ENCODE measurements at regions not wholly inside any gene's neighbourhood (a gene's known extent, or its start where the extent isn't known, plus 50 kb on each side); places are given as distances from the start of the nearest gene placed in this dataset.

- Mint-ChIP-seq H3K4me3 (no peak overlapping the region), H3K27ac (no peak overlapping the region), H3K9me3 (peaks cover 4 to 9% of the 10 kb centered on the region in 2 donors), H3K27me3 (no peaks in the 10 kb centered on the region), H3K36me3 (ENCODE audit: insufficient read depth) (no peaks in the 10 kb centered on the region), H3K4me1 (ENCODE audit: low read depth in 2 of 2) (no peaks in the 10 kb centered on the region)
- no peak for DNase-seq
- ATAC-seq (replicated peaks): no peak
Observed at GRCh38 chr5:125150041-125150669, 403.7 kb upstream of the ZNF608 start.

- no peak overlapping the region for H3K27ac Mint-ChIP-seq
- no peaks in the 10 kb centered on the region for H3K27me3 Mint-ChIP-seq
- ATAC-seq (replicated peaks) (no peak), DNase-seq (no peak)
- no peaks in the 10 kb centered on the region for H3K36me3 Mint-ChIP-seq (ENCODE audit: insufficient read depth)
- H3K4me1 Mint-ChIP-seq (ENCODE audit: low read depth in 2 of 2): no peaks in the 10 kb centered on the region
- H3K4me3 Mint-ChIP-seq: no peak overlapping the region
- H3K9me3 Mint-ChIP-seq: peaks cover 4 to 9% of the 10 kb centered on the region in 2 donors
Observed at GRCh38 chr5:125151150-125151900, 404.9 kb upstream of the ZNF608 start.

DNA sequence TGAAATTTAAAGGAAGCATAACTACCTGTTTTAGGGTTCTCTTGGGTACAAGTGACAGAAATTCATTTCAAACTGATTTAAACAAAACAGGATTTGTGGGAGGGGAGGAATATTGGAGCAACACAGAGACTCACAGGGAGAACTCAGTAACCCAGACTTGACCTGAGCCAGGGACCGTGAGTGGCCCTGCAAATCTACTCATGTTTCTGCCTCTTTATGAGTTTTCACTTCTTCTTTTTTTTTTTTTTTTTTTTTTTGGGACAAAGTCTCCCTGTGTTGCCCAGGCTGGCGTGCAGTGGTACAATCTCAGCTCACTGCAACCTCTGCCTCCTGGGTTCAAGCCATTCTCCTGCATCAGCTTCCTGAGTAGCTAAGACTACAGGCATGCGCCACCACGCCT lies 405.6 kb upstream of the ZNF608 start:
- H3K27ac Mint-ChIP-seq: no peak overlapping the region
- ATAC-seq (replicated peaks) (no peak), DNase-seq (no peak)
- H3K9me3 Mint-ChIP-seq: peaks cover 4 to 9% of the 10 kb centered on the region in 2 donors
- H3K36me3 Mint-ChIP-seq (ENCODE audit: insufficient read depth): no peaks in the 10 kb centered on the region
- no peaks in the 10 kb centered on the region for H3K4me1 Mint-ChIP-seq (ENCODE audit: low read depth in 2 of 2)
- no peaks in the 10 kb centered on the region for H3K27me3 Mint-ChIP-seq
- no peak overlapping the region for H3K4me3 Mint-ChIP-seq

GRCh38 chr5:125152461-125153189 lies 406.2 kb upstream of the ZNF608 start:
- no peaks in the 10 kb centered on the region for H3K27me3 Mint-ChIP-seq
- DNase-seq (no peak), ATAC-seq (replicated peaks) (no peak)
- no peak overlapping the region for H3K27ac Mint-ChIP-seq
- peaks cover 4 to 9% of the 10 kb centered on the region in 2 donors for H3K9me3 Mint-ChIP-seq
- H3K4me3 Mint-ChIP-seq: no peak overlapping the region
- no peaks in the 10 kb centered on the region for H3K36me3 Mint-ChIP-seq (ENCODE audit: insufficient read depth)
- no peaks in the 10 kb centered on the region for H3K4me1 Mint-ChIP-seq (ENCODE audit: low read depth in 2 of 2)

GRCh38 chr5:125153231-125153630 lies 406.8 kb upstream of the ZNF608 start:
- DNase-seq (no peak), ATAC-seq (replicated peaks) (no peak)
- H3K27ac Mint-ChIP-seq: no peak overlapping the region
- no peaks in the 10 kb centered on the region for H3K4me1 Mint-ChIP-seq (ENCODE audit: low read depth in 2 of 2)
- H3K4me3 Mint-ChIP-seq: no peak overlapping the region
- H3K9me3 Mint-ChIP-seq: peaks cover 4 to 10% of the 10 kb centered on the region in 2 donors
- no peaks in the 10 kb centered on the region for H3K27me3 Mint-ChIP-seq
- no peaks in the 10 kb centered on the region for H3K36me3 Mint-ChIP-seq (ENCODE audit: insufficient read depth)

- H3K27me3 Mint-ChIP-seq: no peaks in the 10 kb centered on the region
- ATAC-seq (replicated peaks): no peak
- H3K9me3 Mint-ChIP-seq: peaks cover 4 to 7% of the 10 kb centered on the region in 2 donors
- H3K4me1 Mint-ChIP-seq (ENCODE audit: low read depth in 2 of 2): no peaks in the 10 kb centered on the region
- H3K27ac Mint-ChIP-seq: no peak overlapping the region
- H3K4me3 Mint-ChIP-seq: no peak overlapping the region
- no peaks in the 10 kb centered on the region for H3K36me3 Mint-ChIP-seq (ENCODE audit: insufficient read depth)
- no peak for DNase-seq
Observed at GRCh38 chr5:125154301-125155110, 408.1 kb upstream of the ZNF608 start.

DNA sequence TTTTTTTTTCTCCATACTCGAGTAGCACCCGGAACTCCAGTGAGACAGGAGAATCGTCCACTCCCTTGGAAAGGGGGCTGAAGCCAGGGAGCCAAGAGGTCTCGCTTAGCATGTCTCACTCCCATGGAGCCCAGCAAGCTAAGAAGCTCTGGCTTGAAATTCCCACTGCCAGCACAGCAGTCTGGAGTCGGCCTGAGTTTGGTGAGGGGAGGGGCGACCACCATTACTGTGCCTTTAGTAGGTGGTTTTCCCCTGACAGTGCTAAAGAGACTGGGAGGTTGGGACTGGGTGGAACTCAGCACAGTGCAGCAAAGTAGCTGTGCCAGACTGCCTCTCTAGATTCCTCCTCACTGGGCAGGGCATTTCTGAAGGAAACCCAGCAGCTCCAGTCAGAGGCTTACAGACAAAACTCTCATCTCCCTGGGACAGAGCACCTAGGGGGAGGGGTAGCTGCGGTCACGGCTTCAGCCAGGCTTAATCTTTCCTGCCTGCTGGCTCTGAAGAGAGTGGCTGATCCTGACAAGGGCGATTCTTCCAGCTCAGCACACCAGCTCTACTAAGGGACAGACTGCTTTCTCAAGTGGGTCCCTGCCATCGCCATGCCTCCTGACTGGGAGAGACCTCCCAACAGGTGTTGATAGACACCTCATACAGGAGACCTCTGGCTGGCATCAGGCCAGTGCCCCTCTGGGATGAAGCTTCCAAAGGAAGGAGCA lies 414.5 kb upstream of the ZNF608 start:
- Mint-ChIP-seq H3K27me3 (no peaks in the 10 kb centered on the region), H3K4me3 (no peak overlapping the region), H3K36me3 (ENCODE audit: insufficient read depth) (no peaks in the 10 kb centered on the region), H3K9me3 (peaks cover 0 to 19% of the 10 kb centered on the region in 2 donors), H3K27ac (no peak overlapping the region), H3K4me1 (ENCODE audit: low read depth in 2 of 2) (no peaks in the 10 kb centered on the region)
- ATAC-seq (replicated peaks) (no peak), DNase-seq (no peak)

DNA sequence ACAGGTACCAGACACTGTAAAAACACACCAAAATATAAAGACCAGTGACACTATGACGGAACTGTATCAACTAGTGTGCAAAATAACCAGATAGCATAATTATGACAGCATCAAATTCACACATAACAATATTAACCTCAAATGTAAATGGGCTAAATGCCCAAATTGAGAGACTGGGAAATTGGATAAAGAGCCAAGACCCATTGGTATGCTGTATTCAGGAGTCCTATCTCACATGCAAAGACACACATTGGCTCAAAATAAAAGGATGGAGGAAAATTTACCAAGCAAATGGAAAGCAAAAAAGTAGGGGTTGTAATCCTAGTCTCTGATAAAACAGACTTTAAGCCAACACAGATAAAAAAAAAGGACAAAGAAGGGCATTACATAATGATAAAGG lies 416.3 kb upstream of the ZNF608 start:
- Mint-ChIP-seq H3K4me1 (ENCODE audit: low read depth in 2 of 2) (no peaks in the 10 kb centered on the region), H3K27me3 (no peaks in the 10 kb centered on the region), H3K9me3 (peaks cover 0 to 18% of the 10 kb centered on the region in 2 donors), H3K4me3 (no peak overlapping the region), H3K36me3 (ENCODE audit: insufficient read depth) (no peaks in the 10 kb centered on the region), H3K27ac (no peak overlapping the region)
- DNase-seq: no peak
- no peak for ATAC-seq (replicated peaks)

GRCh38 chr5:125169396-125169795 lies 423.0 kb upstream of the ZNF608 start:
- Mint-ChIP-seq H3K27ac (no peak overlapping the region), H3K4me3 (no peak overlapping the region), H3K9me3 (peaks cover 0 to 3% of the 10 kb centered on the region in 2 donors), H3K36me3 (ENCODE audit: insufficient read depth) (peaks cover 4% of the 10 kb centered on the region), H3K27me3 (no peaks in the 10 kb centered on the region), H3K4me1 (ENCODE audit: low read depth in 2 of 2) (no peaks in the 10 kb centered on the region)
- ATAC-seq (replicated peaks): no peak
- DNase-seq: no peak

GRCh38 chr5:125171641-125172040 lies 425.2 kb upstream of the ZNF608 start:
- H3K36me3 Mint-ChIP-seq (ENCODE audit: insufficient read depth): peaks cover 4% of the 10 kb centered on the region
- DNase-seq (no peak), ATAC-seq (replicated peaks) (no peak)
- H3K27me3 Mint-ChIP-seq: no peaks in the 10 kb centered on the region
- peaks cover 0 to 5% of the 10 kb centered on the region in 2 donors for H3K9me3 Mint-ChIP-seq
- H3K27ac Mint-ChIP-seq: no peak overlapping the region
- no peaks in the 10 kb centered on the region for H3K4me1 Mint-ChIP-seq (ENCODE audit: low read depth in 2 of 2)
- H3K4me3 Mint-ChIP-seq: no peak overlapping the region

GRCh38 chr5:125175348-125176004 lies 429.0 kb upstream of the ZNF608 start:
- ATAC-seq (replicated peaks) (no peak), DNase-seq (no peak)
- peaks cover 0 to 10% of the 10 kb centered on the region in 2 donors for H3K9me3 Mint-ChIP-seq
- H3K4me1 Mint-ChIP-seq (ENCODE audit: low read depth in 2 of 2): no peaks in the 10 kb centered on the region
- no peak overlapping the region for H3K4me3 Mint-ChIP-seq
- H3K36me3 Mint-ChIP-seq (ENCODE audit: insufficient read depth): peaks cover 4% of the 10 kb centered on the region
- no peak overlapping the region for H3K27ac Mint-ChIP-seq
- H3K27me3 Mint-ChIP-seq: no peaks in the 10 kb centered on the region

DNA sequence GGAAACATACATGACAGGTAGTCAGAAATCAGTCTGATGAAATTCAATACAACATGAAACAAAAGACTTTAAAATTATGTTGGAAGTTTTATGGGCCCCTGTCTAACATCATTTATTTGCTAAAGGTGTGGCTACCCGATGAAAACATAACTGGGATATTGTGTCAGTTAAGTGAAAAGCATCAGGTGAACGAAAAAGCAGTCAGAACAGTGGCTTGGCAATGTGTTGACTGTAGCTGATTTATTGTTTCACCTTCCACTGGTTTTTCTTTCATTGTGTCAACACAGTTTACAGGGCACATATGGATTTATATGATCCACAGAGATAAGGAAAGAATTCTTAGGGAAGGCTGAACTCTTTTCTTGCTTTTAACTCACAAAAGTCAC lies 429.6 kb upstream of the ZNF608 start:
- H3K9me3 Mint-ChIP-seq: peaks cover 0 to 9% of the 10 kb centered on the region in 2 donors
- H3K4me3 Mint-ChIP-seq: no peak overlapping the region
- ATAC-seq (replicated peaks) (no peak), DNase-seq (no peak)
- no peaks in the 10 kb centered on the region for H3K27me3 Mint-ChIP-seq
- H3K36me3 Mint-ChIP-seq (ENCODE audit: insufficient read depth): peaks cover 3% of the 10 kb centered on the region
- H3K4me1 Mint-ChIP-seq (ENCODE audit: low read depth in 2 of 2): no peaks in the 10 kb centered on the region
- no peak overlapping the region for H3K27ac Mint-ChIP-seq

Data from effector memory CD8-positive, alpha-beta T cell (primary cell).